Tibial nerve (tissue), 4 donors: ENCODE measurements at regions not wholly inside any gene's neighbourhood (a gene's known extent, or its start where the extent isn't known, plus 50 kb on each side); places are given as distances from the start of the nearest gene placed in this dataset.

ENCODE experiments used
- EP300 ChIP-seq, 2 donors: sonication (generic); formaldehyde crosslinking; IDR thresholded peaks; one replicate each; pipeline ENCODE4 v1.6.1; 2017; ENCODE audit warnings: antibody characterized with exemption in 2 of 2, mild to moderate bottlenecking in 1 of 2
- POLR2A ChIP-seq, 2 donors: fragments of 450-650 bp; IDR thresholded peaks; one replicate each; pipeline ENCODE4 v1.6.1; 2017; ENCODE audit warnings: antibody characterized with exemption in 2 of 2, mild to moderate bottlenecking in 2 of 2, moderate library complexity in 2 of 2
- TF ChIP-seq, protein P1 (sequence below), 5 experiments: fragments of 200-600 bp in 3 of 5; fragments of 450-650 bp in 2 of 5; sonication (generic) in 3 of 5; IDR thresholded peaks; one replicate each; pipeline ENCODE4 v1.5.1; 2016 to 2019; ENCODE audit warnings: antibody characterized with exemption in 5 of 5, mild to moderate bottlenecking in 3 of 5, moderate library complexity in 2 of 5

DNA sequence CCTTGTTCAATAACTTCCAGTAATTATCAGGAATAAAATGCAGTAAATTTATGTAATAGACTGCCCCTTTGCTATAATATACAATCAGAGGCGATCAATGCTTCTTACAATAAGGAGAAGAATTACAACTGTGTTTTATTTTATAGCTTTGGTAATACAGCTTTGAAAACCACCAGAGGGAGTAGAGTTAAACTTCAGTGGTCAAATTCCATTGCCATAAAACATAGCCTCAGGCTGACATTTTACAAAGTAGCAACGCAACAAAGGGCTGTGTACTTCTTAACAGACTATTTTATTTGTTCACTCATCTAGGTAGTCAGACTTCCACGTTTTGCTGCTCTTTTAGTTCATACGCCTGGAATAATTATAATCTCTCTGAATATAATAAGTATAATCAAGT lies 58.5 kb downstream of the TEX13C start:
- no peak for TF ChIP-seq POLR2A (IDR thresholded peaks at IDR 0.05)
- TF ChIP-seq, protein P1, sequence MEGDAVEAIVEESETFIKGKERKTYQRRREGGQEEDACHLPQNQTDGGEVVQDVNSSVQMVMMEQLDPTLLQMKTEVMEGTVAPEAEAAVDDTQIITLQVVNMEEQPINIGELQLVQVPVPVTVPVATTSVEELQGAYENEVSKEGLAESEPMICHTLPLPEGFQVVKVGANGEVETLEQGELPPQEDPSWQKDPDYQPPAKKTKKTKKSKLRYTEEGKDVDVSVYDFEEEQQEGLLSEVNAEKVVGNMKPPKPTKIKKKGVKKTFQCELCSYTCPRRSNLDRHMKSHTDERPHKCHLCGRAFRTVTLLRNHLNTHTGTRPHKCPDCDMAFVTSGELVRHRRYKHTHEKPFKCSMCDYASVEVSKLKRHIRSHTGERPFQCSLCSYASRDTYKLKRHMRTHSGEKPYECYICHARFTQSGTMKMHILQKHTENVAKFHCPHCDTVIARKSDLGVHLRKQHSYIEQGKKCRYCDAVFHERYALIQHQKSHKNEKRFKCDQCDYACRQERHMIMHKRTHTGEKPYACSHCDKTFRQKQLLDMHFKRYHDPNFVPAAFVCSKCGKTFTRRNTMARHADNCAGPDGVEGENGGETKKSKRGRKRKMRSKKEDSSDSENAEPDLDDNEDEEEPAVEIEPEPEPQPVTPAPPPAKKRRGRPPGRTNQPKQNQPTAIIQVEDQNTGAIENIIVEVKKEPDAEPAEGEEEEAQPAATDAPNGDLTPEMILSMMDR (IDR thresholded peaks at IDR 0.05): no peak
- no peak for TF ChIP-seq EP300 (IDR thresholded peaks at IDR 0.05)
